ENCODE measurements at regions not wholly inside any gene's neighbourhood (a gene's known extent, or its start where the extent isn't known, plus 50 kb on each side); places are given as distances from the start of the nearest gene placed in this dataset.

DNA sequence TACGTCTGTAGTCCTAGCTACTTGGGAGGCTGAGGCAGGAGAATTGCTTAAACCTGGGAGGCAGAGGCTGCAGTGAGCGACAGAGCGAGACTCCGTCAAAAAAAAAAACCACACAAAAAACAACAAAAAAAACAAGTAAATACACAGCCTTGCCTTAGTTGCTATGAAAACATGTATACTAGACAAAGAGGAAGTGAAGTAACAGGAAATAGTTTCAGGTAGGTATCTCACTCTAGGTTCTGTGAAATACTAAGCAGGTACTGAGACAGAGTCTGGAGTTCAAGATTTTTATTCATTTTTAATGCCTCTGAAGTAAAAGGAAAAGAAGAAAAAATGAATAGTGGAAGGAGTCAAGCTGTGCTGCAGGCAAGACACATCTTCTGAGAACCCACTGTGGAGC is 687.9 kb upstream of the RGMB start:
- TF ChIP-seq, protein P1, sequence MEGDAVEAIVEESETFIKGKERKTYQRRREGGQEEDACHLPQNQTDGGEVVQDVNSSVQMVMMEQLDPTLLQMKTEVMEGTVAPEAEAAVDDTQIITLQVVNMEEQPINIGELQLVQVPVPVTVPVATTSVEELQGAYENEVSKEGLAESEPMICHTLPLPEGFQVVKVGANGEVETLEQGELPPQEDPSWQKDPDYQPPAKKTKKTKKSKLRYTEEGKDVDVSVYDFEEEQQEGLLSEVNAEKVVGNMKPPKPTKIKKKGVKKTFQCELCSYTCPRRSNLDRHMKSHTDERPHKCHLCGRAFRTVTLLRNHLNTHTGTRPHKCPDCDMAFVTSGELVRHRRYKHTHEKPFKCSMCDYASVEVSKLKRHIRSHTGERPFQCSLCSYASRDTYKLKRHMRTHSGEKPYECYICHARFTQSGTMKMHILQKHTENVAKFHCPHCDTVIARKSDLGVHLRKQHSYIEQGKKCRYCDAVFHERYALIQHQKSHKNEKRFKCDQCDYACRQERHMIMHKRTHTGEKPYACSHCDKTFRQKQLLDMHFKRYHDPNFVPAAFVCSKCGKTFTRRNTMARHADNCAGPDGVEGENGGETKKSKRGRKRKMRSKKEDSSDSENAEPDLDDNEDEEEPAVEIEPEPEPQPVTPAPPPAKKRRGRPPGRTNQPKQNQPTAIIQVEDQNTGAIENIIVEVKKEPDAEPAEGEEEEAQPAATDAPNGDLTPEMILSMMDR (IDR thresholded peaks at IDR 0.05; ENCODE audit: insufficient read depth, low read length, poor library complexity, severe bottlenecking), result no peak
- no peak overlapping the region for H3K4me3 ChIP-seq (replicated peaks; ENCODE audit: low read depth, low read length)

GRCh38 chr5:98095072-98095471 is 678.4 kb upstream of the RGMB start:
- no peaks in the 10 kb centered on the region for H3K36me3 ChIP-seq (ENCODE audit: control insufficient read depth, insufficient read depth, low read length)
- H3K27me3 ChIP-seq (replicated peaks; ENCODE audit: control insufficient read depth, insufficient read depth, low read length), result no peaks in the 10 kb centered on the region
- DNase-seq (ENCODE audit: extremely low read depth, insufficient read length), result no peak
- no peak overlapping the region for H3K4me3 ChIP-seq (replicated peaks; ENCODE audit: low read depth, low read length)
- TF ChIP-seq, protein P1 (IDR thresholded peaks at IDR 0.05; ENCODE audit: insufficient read depth, low read length, poor library complexity, severe bottlenecking), result no peak

More for the DNA sequence above, 687.9 kb upstream of the RGMB start:
- DNase-seq (ENCODE audit: extremely low read depth, insufficient read length), result no peak
- Histone ChIP-seq H3K27me3 (replicated peaks; ENCODE audit: control insufficient read depth, insufficient read depth, low read length) (no peaks in the 10 kb centered on the region), H3K36me3 (ENCODE audit: control insufficient read depth, insufficient read depth, low read length) (no peaks in the 10 kb centered on the region)

DNA sequence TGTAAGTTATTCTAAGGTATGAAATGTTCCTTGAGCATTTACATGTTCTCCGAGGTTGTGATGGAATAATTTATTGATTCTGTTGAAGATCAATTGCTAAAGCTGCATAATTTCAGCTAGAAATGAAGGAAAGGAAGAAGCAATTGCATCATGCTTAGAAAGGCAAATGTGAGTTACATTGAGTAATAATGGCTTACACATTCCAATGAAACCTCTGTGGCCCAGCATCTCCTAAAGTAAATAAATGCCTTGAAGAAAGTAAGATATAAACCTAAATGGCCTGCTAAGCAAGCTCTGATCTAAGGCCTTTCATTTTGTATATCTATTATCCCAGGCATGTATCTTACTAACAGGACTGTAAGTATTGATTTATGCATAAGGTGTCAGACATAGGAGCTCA is 677.3 kb upstream of the RGMB start:
- DNase-seq (ENCODE audit: extremely low read depth, insufficient read length), result no peak

DNA sequence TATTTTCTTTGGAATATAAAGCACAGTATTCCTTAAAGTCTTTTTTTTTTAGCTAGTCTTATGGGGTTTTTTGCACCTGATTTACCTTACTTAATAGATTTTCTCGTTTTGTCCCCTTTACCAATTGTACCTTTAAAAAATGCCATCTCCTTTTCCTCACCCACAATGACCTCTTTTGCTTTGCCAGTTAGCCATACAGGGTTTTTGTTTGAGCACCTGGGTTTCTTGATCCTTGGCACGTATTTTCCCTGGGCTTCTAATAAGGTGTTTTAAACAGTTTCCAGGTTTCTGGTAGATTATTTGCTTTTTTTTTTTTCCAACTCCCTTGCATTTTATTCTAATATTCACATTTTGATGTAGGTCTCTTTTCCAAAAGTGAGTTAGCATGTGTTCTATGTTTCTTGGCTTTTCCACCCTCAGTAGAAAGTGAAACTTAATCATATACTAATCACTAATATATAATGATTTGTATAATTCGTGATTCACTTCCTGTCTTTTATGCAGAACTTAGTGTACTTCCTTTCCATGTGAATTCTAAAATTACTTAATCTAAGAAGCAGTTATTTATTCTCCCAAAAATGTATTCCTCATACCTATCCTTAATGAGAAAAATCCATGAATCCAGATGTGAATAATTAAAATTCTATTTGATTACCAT is 673.9 kb upstream of the RGMB start:
- no peaks in the 10 kb centered on the region for H3K36me3 ChIP-seq (ENCODE audit: control insufficient read depth, insufficient read depth, low read length)
- no peak overlapping the region for H3K4me3 ChIP-seq (replicated peaks; ENCODE audit: low read depth, low read length)
- TF ChIP-seq, protein P1 (IDR thresholded peaks at IDR 0.05; ENCODE audit: insufficient read depth, low read length, poor library complexity, severe bottlenecking), result no peak
- no peak for DNase-seq (ENCODE audit: extremely low read depth, insufficient read length)
- H3K27me3 ChIP-seq (replicated peaks; ENCODE audit: control insufficient read depth, insufficient read depth, low read length), result no peaks in the 10 kb centered on the region

More for the DNA sequence above, 677.3 kb upstream of the RGMB start:
- no peaks in the 10 kb centered on the region for H3K27me3 ChIP-seq (replicated peaks; ENCODE audit: control insufficient read depth, insufficient read depth, low read length)
- H3K36me3 ChIP-seq (ENCODE audit: control insufficient read depth, insufficient read depth, low read length), result no peaks in the 10 kb centered on the region
- H3K4me3 ChIP-seq (replicated peaks; ENCODE audit: low read depth, low read length), result no peak overlapping the region
- TF ChIP-seq, protein P1 (IDR thresholded peaks at IDR 0.05; ENCODE audit: insufficient read depth, low read length, poor library complexity, severe bottlenecking), result no peak

- TF ChIP-seq, protein P1 (IDR thresholded peaks at IDR 0.05; ENCODE audit: insufficient read depth, low read length, poor library complexity, severe bottlenecking), result no peak
- Histone ChIP-seq H3K36me3 (ENCODE audit: control insufficient read depth, insufficient read depth, low read length) (no peaks in the 10 kb centered on the region), H3K4me3 (replicated peaks; ENCODE audit: low read depth, low read length) (no peak overlapping the region), H3K27me3 (replicated peaks; ENCODE audit: control insufficient read depth, insufficient read depth, low read length) (no peaks in the 10 kb centered on the region)
- no peak for DNase-seq (ENCODE audit: extremely low read depth, insufficient read length)
Observed at GRCh38 chr5:98101131-98101530, 672.3 kb upstream of the RGMB start.

- Histone ChIP-seq H3K27me3 (replicated peaks; ENCODE audit: control insufficient read depth, insufficient read depth, low read length) (no peaks in the 10 kb centered on the region), H3K36me3 (ENCODE audit: control insufficient read depth, insufficient read depth, low read length) (no peaks in the 10 kb centered on the region), H3K4me3 (replicated peaks; ENCODE audit: low read depth, low read length) (no peak overlapping the region)
- TF ChIP-seq, protein P1 (IDR thresholded peaks at IDR 0.05; ENCODE audit: insufficient read depth, low read length, poor library complexity, severe bottlenecking), result no peak
- DNase-seq (ENCODE audit: extremely low read depth, insufficient read length), result no peak
Observed at GRCh38 chr5:98102936-98103335, 670.5 kb upstream of the RGMB start.
